Breast epithelium (tissue), 4 donors: ENCODE measurements at regions not wholly inside any gene's neighbourhood (a gene's known extent, or its start where the extent isn't known, plus 50 kb on each side); places are given as distances from the start of the nearest gene placed in this dataset.

Experiments used
- DNase-seq, 2 donors: peaks; one replicate each; pipeline ENCODE4 v3.0.0-alpha.2; 2019; ENCODE audit warnings: low spot score in 2 of 2
- H3K27ac ChIP-seq, 2 donors: fragments of 200-600 bp; sonication (generic) in 1 of 2; one replicate each; pipeline ENCODE4 v1.5.1; 2016 to 2019; ENCODE audit warnings: mild to moderate bottlenecking in 1 of 2
- H3K27me3 ChIP-seq, 2 donors: fragments of 200-600 bp; sonication (generic) in 1 of 2; one replicate each; pipeline versions ENCODE4 v1.5.1 to v1.6.0; 2017 to 2019; ENCODE audit warnings: control low read depth in 1 of 2, mild to moderate bottlenecking in 1 of 2
- H3K36me3 ChIP-seq: fragments of 200-600 bp; one replicate; pipeline ENCODE4 v1.5.1; 2019
- H3K4me1 ChIP-seq, 2 donors: fragments of 200-600 bp; sonication (generic); one replicate each; pipeline ENCODE4 v1.5.1; 2016 to 2019; ENCODE audit warnings: control low read depth in 1 of 2
- H3K4me3 ChIP-seq, 3 donors: fragments of 200-600 bp; sonication (generic); 1 replicate in 2 of 3; 2 replicates in 1 of 3; pipeline ENCODE4 v1.5.1; 2016 to 2019; ENCODE audit warnings: mild to moderate bottlenecking in 3 of 3, moderate library complexity in 2 of 3
- H3K9me3 ChIP-seq, 2 donors: fragments of 200-600 bp; sonication (generic) in 1 of 2; one replicate each; pipeline ENCODE4 v1.5.1; 2016 to 2019; ENCODE audit warnings: control low read depth in 1 of 2
- CTCF ChIP-seq, 3 donors: fragments of 450-650 bp; IDR thresholded peaks; one replicate each; pipeline ENCODE4 v1.5.1; 2016 to 2017; ENCODE audit warnings: antibody characterized with exemption in 3 of 3, mild to moderate bottlenecking in 3 of 3, moderate library complexity in 3 of 3
- POLR2A ChIP-seq: fragments of 450-650 bp; IDR thresholded peaks from one replicate; pipeline ENCODE4 v1.6.1; 2016; ENCODE audit warnings: antibody characterized with exemption, mild to moderate bottlenecking, moderate library complexity
- POLR2AphosphoS5 ChIP-seq, 3 donors: sonication (generic); formaldehyde crosslinking; IDR thresholded peaks; one replicate each; pipeline ENCODE4 v1.6.1; 2017; ENCODE audit warnings: antibody characterized with exemption in 3 of 3
- intact Hi-C: fragments of 100-400 bp; cut with DNase I; formaldehyde crosslinking; loops from one replicate; pipeline ENCODE4 v1.15.1; 2023; ENCODE audit warnings: low total_unique reads

GRCh38 chr18:43642727-43643330, 365.5 kb upstream of the SYT4 start:
- DNase-seq, result no peak
- Histone ChIP-seq H3K4me1 (no peaks in the 10 kb centered on the region), H3K9me3 (no peaks in the 10 kb centered on the region), H3K27ac (no peak overlapping the region), H3K27me3 (no peaks in the 10 kb centered on the region), H3K36me3 (no peaks in the 10 kb centered on the region), H3K4me3 (no peak overlapping the region)
- no peak for TF ChIP-seq POLR2A
- no peak for TF ChIP-seq POLR2AphosphoS5 (IDR thresholded peaks at IDR 0.05)
- no peak for TF ChIP-seq CTCF (IDR thresholded peaks at IDR 0.05)
- intact Hi-C loops, result no loop called here

GRCh38 chr18:43648002-43648401, 370.7 kb upstream of the SYT4 start:
- DNase-seq, result no peak
- H3K27me3 ChIP-seq, result no peaks in the 10 kb centered on the region
- TF ChIP-seq CTCF (IDR thresholded peaks at IDR 0.05) (no peak), POLR2AphosphoS5 (IDR thresholded peaks at IDR 0.05) (no peak), POLR2A (no peak)
- intact Hi-C loops, result no loop called here
- no peak overlapping the region for H3K27ac ChIP-seq
- H3K36me3 ChIP-seq, result no peaks in the 10 kb centered on the region
- no peaks in the 10 kb centered on the region for H3K4me1 ChIP-seq
- no peak overlapping the region for H3K4me3 ChIP-seq
- no peaks in the 10 kb centered on the region for H3K9me3 ChIP-seq

GRCh38 chr18:43649649-43650357, 372.5 kb upstream of the SYT4 start:
- intact Hi-C loops, result no loop called here
- Histone ChIP-seq H3K9me3 (peaks cover 0 to 2% of the 10 kb centered on the region in 2 donors), H3K36me3 (no peaks in the 10 kb centered on the region), H3K4me1 (no peaks in the 10 kb centered on the region), H3K27ac (no peak overlapping the region), H3K4me3 (no peak overlapping the region), H3K27me3 (no peaks in the 10 kb centered on the region)
- no peak for TF ChIP-seq POLR2A
- TF ChIP-seq CTCF (IDR thresholded peaks at IDR 0.05), result no peak
- no peak for TF ChIP-seq POLR2AphosphoS5 (IDR thresholded peaks at IDR 0.05)
- DNase-seq, result no peak

- DNase-seq, result no peak
- Histone ChIP-seq H3K27ac (no peak overlapping the region), H3K27me3 (no peaks in the 10 kb centered on the region), H3K9me3 (peaks cover 0 to 4% of the 10 kb centered on the region in 2 donors), H3K4me3 (no peak overlapping the region), H3K4me1 (no peaks in the 10 kb centered on the region), H3K36me3 (no peaks in the 10 kb centered on the region)
- TF ChIP-seq POLR2A (no peak), CTCF (IDR thresholded peaks at IDR 0.05) (no peak), POLR2AphosphoS5 (IDR thresholded peaks at IDR 0.05) (no peak)
- intact Hi-C loops, result no loop called here
These were observed 373.1 kb upstream of the SYT4 start for GRCh38 chr18:43650426-43650825.

- DNase-seq, result no peak
- Histone ChIP-seq H3K36me3 (no peaks in the 10 kb centered on the region), H3K27ac (no peak overlapping the region), H3K4me1 (no peaks in the 10 kb centered on the region), H3K4me3 (no peak overlapping the region), H3K27me3 (no peaks in the 10 kb centered on the region), H3K9me3 (peaks cover 0 to 4% of the 10 kb centered on the region in 2 donors)
- intact Hi-C loops, result no loop called here
- TF ChIP-seq POLR2AphosphoS5 (IDR thresholded peaks at IDR 0.05) (no peak), CTCF (IDR thresholded peaks at IDR 0.05) (no peak), POLR2A (no peak)
These were observed 373.8 kb upstream of the SYT4 start for GRCh38 chr18:43651057-43651456.
